ENCODE measurements at regions not wholly inside any gene's neighbourhood (a gene's known extent, or its start where the extent isn't known, plus 50 kb on each side); places are given as distances from the start of the nearest gene placed in this dataset.
"Not testable (repeated sequence)": the region's sequence is repeated elsewhere in the genome, so short reads cannot be mapped to it uniquely, and the experiment has no call there.

DNA sequence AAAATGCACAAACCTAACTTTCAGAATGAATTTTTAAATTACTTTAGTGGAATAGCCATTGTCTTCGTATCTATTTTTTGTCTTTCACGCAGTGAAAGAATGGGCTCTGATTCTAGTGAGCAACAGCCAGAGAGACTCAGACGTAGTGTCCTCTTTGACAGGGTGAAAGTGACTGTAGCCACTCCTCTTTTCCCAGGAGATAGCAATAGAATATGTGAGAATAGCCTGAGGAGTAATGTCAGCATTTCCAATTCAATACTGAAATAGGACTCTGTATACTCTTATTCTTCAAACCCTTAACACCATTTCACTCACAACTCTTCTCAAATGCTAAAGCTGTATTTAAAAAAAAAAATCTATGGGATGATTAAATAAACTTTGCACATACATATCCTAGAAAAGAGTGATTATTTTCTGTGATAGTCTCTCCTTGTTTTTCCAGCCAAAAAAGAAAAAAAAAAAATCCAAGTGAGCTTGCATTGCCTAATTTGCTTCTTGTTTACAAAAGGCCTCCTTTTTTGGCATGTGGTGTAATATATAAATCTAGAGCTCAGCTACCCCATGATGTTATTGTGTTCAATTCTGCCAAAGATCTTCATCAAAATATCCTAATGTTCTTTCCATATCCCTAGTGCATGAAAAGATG is 626.1 kb upstream of the SLITRK6 start:
- DNase-seq: no peak

GRCh38 chr13:86426437-86426836 is 627.2 kb upstream of the SLITRK6 start:
- no peak for DNase-seq

- no peak for DNase-seq
Measured at GRCh38 chr13:86429756-86430155, 630.5 kb upstream of the SLITRK6 start.

DNA sequence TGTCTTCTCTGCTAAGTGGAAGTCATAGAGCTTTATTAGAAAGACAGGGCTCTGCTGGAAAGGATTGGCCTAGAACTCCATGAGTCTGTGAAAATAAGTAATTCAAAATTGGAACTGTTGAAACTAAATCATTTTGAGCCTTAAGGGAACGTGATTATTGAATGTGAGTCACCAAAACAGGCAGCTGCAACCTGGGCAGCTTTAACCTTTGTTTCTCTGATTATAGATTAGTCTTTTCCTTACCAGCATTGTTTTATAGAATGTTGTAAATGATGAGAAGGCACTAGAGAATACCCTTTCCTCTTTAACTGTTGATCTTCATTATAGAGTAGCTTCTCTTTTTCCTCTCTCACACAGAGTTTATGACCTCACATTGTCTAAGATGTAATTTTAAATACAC is 638.8 kb upstream of the SLITRK6 start:
- no peak for DNase-seq

DNA sequence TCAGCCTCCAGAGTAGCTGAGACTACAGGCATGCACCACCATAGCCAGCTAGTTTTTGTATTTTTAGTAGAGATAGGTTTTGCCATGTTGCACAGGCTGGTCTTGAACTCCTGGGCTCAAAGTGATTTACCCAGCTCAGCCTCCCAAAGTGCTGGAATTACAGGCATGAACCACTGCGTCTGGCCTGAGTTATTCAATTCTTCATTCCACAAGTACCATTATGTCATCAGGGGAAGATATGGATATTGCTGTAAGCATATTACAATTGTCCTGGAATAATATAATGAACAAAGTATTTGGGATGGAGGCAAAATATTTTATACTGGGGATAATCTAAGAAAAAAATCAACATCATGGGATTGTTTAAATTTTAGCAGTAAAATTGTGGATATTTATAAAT is 646.0 kb upstream of the SLITRK6 start:
- DNase-seq: no peak

DNA sequence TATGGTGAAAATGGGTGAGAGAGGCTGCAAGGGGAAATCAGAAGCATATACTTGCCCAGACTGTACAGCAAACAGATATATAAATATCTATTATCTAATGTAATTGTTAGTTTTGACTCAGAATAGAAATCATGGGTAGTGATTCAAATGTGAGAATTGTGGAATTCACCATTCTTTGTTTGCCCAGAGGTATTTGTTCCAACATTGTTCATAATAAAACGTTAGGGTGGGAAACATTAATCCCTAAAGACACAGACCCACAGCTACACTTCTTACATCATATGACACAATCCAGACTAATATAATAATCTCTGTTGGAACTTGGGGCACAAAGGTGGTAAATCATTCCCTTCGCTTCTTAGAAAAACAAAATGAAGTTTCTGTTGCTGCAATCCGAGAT is 646.5 kb upstream of the SLITRK6 start:
- DNase-seq: no peak

DNA sequence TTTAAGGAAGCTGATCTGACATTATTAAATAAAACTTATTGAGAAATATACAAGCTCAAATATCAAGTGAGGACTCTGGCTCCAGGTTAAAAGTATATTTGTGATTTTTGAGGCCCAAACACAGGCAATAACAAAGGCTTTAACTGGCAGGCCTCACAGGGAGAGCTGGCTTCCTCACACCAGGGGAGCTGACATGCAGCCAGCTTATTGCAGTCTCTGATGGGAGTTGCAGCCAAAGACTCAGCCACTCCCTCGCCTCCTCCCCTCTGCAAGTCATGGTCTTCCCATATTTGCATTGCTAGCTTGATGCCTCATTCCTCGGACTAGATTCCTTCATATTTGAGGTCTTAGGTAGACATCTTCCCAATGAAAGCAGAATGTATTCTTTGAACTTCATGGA is 647.1 kb upstream of the SLITRK6 start:
- DNase-seq: no peak

DNA sequence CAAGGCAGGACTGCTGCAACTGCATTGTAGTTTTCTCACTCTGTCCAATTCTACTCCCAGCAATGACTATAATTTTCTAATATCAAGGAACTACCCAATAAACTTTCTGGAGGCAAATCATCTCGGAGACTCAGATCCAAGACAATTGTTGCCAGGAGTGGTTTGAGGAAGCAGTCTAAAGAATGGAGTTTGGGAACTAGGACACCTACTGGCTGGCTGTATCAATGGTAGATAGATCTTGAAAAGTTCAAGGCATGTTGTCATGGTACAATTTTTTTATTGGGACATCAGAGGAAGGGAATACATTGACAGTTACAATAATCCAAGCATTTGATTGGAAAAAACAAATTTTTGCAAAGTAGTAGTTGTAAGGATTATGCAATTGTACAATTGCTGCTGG is 648.3 kb upstream of the SLITRK6 start:
- DNase-seq: no peak

DNA sequence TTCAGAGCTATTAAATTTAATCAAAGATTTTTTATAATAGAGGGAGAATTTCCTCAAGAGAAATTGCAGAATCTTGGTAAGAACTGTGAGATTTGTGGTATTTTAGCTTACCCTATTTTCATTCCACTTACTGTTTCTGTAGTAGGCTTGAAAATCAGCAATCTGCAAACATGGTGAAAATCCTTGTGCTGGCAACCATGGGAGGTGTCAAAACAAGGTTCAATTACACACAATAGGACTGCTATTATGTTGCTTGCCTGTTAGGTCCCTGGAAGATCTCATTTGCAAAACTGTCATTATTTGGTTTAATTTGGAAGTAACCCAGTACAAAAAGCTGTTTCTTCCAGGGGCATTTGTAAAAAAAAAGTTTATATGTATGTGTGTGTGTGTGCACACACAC is 662.8 kb upstream of the SLITRK6 start:
- no peak for DNase-seq

- no peak for DNase-seq
Measured at GRCh38 chr13:86464193-86464592, 665.0 kb upstream of the SLITRK6 start.

GRCh38 chr13:86474971-86475370 is 675.8 kb upstream of the SLITRK6 start:
- DNase-seq: no peak

- DNase-seq: no peak
Measured at GRCh38 chr13:86476656-86477055, 677.4 kb upstream of the SLITRK6 start.

DNA sequence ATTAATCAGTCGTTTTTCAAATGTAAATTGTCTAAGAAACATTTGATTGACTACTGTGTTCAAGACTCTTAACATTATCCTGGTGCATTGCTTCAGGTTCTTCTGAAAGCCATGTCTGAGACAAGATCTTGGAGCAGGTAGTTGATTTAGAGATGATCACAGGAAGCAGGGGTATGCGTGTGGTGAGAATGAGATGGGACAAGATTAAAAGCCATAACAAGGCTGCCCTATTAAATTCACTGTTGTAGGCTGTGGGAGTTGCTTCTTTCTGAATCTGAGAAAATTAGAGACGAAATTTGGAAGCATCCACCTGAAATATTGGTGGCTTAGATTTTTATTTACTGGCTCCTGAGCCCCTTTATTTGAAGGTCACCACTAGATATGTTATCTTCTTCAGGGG is 687.4 kb upstream of the SLITRK6 start:
- DNase-seq: no peak

- DNase-seq: no peak
Measured at GRCh38 chr13:86491121-86491520, 691.9 kb upstream of the SLITRK6 start.

GRCh38 chr13:86501931-86502330 is 702.7 kb upstream of the SLITRK6 start:
- DNase-seq: not testable (repeated sequence)

- DNase-seq: no peak
Measured at GRCh38 chr13:86510792-86511191, 711.6 kb upstream of the SLITRK6 start.

DNA sequence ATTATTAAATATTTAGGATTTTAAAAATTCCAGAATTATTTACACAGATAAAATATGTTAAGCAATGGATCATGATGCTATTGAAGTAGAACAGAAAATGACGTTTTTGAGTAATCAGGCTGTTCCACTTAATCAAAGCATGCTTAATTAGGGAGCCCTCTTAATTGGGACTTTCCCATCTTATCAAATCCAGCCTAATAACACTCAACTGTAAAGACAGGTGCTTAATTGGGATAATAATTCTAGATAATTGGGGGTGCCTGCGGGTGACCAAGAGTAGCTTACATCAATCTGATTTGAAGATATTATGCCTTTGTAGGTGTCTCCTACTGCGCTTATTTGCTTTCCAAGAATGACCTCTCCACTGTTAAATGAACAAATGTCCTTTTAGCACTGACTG is 742.2 kb upstream of the SLITRK6 start:
- DNase-seq: no peak

GRCh38 chr13:86554066-86554465 is 754.8 kb upstream of the SLITRK6 start:
- no peak for DNase-seq

- DNase-seq: no peak
Measured at GRCh38 chr13:86559901-86560300, 760.7 kb upstream of the SLITRK6 start.

DNA sequence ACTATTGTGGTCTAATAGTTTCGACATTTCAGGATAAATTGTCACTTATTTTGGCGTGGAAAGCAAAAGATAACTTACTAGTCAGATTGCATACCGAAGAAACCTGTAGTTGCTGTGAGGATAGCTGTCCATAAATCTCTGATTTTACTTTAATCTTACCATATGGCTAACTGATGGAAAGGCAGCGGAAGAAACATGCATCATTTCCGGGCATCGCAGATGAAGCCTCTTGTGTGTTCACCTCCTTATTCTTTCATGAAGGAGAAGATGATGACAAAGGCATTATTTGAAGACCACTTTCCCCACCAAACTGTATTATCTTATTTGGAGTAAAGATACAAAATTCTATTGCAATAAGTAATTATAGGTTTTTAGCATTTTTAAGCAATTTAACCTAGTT is 763.6 kb upstream of the SLITRK6 start:
- DNase-seq: no peak

DNA sequence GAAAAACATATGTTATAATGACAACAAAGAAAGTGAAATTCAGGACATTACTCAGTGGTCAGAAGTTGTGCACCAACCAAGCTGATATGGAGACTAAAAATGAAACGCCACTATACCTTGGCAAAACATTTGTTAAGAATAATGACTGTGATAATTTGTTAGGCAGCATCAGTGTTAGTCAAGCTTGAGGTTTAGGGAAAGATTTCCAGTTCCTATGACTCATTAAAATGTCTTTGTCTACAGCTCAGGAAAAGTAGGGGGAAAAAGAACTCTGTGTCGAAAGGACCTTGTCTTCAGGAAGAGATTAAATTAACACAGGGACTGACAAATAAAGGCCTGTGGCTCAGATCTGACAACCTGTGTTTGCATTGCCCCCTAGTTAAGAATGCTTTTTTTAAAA is 764.1 kb upstream of the SLITRK6 start:
- DNase-seq: no peak

- no peak for DNase-seq
Measured at GRCh38 chr13:86567119-86567518, 767.9 kb upstream of the SLITRK6 start.

GRCh38 chr13:86569119-86569518 is 769.9 kb upstream of the SLITRK6 start:
- DNase-seq: no peak

GRCh38 chr13:86569974-86570373 is 770.8 kb upstream of the SLITRK6 start:
- DNase-seq: no peak

- DNase-seq: no peak
Measured at GRCh38 chr13:86572115-86572514, 772.9 kb upstream of the SLITRK6 start.

DNA sequence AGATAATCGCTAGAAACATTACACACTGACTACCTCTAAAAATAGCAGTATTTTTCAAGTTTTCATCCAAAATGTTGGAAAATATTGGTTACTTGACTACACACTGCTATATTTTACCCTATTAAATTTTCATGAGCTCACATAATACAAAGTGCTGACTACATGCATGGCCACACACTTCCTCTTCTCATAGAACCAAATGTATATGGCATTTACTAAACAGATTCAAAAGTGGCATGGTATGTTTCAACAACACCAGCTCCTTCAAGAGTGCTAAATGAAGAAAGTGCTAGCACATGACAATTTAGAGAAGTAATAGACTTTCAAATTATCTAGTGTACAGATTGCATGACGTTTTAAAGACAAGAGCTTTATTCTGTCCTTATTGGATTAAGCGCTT is 780.4 kb upstream of the SLITRK6 start:
- no peak for DNase-seq
